Osteoblast (primary cell): ENCODE measurements at regions not wholly inside any gene's neighbourhood (a gene's known extent, or its start where the extent isn't known, plus 50 kb on each side); places are given as distances from the start of the nearest gene placed in this dataset.

Experiments
- DNase-seq: peaks from one replicate; pipeline ENCODE4 v3.0.0; 2011; ENCODE audit warnings: low spot score, mixed read lengths; ENCODE audit not compliant: insufficient read length; ENCODE audit errors: missing footprints
- H2AFZ ChIP-seq: 2 replicates; pipeline ENCODE4 v1.6.0; 2011; ENCODE audit warnings: mild to moderate bottlenecking, low read length
- H3K27ac ChIP-seq: 2 replicates; pipeline ENCODE4 v1.5.1; 2011; ENCODE audit warnings: mild to moderate bottlenecking, low read depth, low read length, moderate library complexity
- H3K27me3 ChIP-seq: 2 replicates; pipeline ENCODE4 v1.6.0; 2012; ENCODE audit warnings: mild to moderate bottlenecking, control low read depth, inconsistent platforms, low read length, moderate library complexity; ENCODE audit not compliant: insufficient read depth
- H3K36me3 ChIP-seq: 2 replicates; pipeline ENCODE4 v1.5.1; 2011; ENCODE audit warnings: mild to moderate bottlenecking, low read length, control low read depth, moderate library complexity; ENCODE audit not compliant: insufficient read depth
- H3K4me1 ChIP-seq: 2 replicates; pipeline ENCODE4 v1.5.1; 2011; ENCODE audit warnings: mild to moderate bottlenecking, low read length, control low read depth, moderate library complexity; ENCODE audit not compliant: insufficient read depth
- H3K4me2 ChIP-seq: 2 replicates; pipeline ENCODE4 v1.6.0; 2011; ENCODE audit warnings: mild to moderate bottlenecking, low read length; ENCODE audit not compliant: insufficient read depth
- H3K4me3 ChIP-seq: fragments of 200-600 bp; sonication (generic); 3 replicates; pipeline ENCODE4 v1.5.1; 2012; ENCODE audit warnings: mild to moderate bottlenecking, low read length, inconsistent platforms; ENCODE audit not compliant: insufficient read depth
- H3K79me2 ChIP-seq: 2 replicates; pipeline ENCODE4 v1.6.0; 2012; ENCODE audit warnings: mild to moderate bottlenecking, low read length, control low read depth, inconsistent platforms; ENCODE audit not compliant: insufficient read depth
- H3K9me3 ChIP-seq: 2 replicates; pipeline ENCODE4 v1.5.1; 2011; ENCODE audit warnings: low read depth, low read length, control low read depth
- H4K20me1 ChIP-seq: 2 replicates; pipeline ENCODE4 v1.6.0; 2012; ENCODE audit warnings: mild to moderate bottlenecking, low read length, control low read depth; ENCODE audit not compliant: insufficient read depth
- TF ChIP-seq, protein P1 (sequence below): IDR thresholded peaks from 2 replicates; pipeline ENCODE4 v1.5.1; 2011; ENCODE audit warnings: mild to moderate bottlenecking, low read depth, low read length, moderate library complexity; ENCODE audit errors: extremely low read depth

DNA sequence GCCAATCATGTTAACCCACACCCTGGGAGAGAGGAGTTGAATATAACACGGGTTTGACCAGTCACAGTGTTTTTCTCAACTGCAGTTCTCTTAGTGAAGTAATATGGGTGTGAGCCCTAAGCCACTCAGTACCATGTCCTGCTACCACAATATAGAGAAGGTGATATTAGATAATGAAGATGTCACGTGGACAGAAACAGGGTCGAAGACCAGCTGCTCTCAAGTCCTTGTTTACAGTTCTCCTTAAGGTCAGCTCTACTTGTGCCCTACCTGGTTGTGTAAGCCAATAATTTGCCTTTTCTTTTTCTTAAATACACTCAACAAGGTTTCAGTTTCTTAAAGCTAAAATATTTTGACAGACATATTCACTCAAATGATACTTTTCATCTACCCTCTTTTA is 128.3 kb upstream of the POT1 start:
- Histone ChIP-seq H3K4me1 (peaks cover 3% of the 10 kb centered on the region), H4K20me1 (no peaks in the 10 kb centered on the region), H2AFZ (no peak overlapping the region), H3K4me3 (no peak overlapping the region), H3K27ac (no peak overlapping the region), H3K4me2 (no peak overlapping the region), H3K27me3 (no peaks in the 10 kb centered on the region), H3K9me3 (no peaks in the 10 kb centered on the region), H3K36me3 (no peaks in the 10 kb centered on the region), H3K79me2 (no peaks in the 10 kb centered on the region)
- TF ChIP-seq, protein P1, sequence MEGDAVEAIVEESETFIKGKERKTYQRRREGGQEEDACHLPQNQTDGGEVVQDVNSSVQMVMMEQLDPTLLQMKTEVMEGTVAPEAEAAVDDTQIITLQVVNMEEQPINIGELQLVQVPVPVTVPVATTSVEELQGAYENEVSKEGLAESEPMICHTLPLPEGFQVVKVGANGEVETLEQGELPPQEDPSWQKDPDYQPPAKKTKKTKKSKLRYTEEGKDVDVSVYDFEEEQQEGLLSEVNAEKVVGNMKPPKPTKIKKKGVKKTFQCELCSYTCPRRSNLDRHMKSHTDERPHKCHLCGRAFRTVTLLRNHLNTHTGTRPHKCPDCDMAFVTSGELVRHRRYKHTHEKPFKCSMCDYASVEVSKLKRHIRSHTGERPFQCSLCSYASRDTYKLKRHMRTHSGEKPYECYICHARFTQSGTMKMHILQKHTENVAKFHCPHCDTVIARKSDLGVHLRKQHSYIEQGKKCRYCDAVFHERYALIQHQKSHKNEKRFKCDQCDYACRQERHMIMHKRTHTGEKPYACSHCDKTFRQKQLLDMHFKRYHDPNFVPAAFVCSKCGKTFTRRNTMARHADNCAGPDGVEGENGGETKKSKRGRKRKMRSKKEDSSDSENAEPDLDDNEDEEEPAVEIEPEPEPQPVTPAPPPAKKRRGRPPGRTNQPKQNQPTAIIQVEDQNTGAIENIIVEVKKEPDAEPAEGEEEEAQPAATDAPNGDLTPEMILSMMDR: no peak
- DNase-seq: no peak

DNA sequence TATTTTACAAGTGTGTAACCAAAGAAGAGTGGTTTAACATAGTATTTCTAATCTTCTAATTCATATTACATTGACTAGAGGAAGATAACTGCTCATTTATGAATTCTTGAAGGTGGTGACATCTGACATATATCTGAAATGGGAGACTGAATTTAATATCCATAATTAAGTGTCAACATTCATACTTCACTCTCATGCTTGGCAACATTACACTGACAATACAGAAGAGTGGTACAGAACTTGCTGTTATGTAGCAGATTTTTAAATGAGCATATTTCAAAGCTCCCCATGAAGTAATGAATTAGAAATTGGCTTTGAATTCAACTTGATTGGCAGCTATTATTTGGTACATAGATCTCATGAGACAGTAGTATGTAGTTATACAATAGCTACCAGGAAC is 125.8 kb upstream of the POT1 start:
- TF ChIP-seq, protein P1: no peak

DNA sequence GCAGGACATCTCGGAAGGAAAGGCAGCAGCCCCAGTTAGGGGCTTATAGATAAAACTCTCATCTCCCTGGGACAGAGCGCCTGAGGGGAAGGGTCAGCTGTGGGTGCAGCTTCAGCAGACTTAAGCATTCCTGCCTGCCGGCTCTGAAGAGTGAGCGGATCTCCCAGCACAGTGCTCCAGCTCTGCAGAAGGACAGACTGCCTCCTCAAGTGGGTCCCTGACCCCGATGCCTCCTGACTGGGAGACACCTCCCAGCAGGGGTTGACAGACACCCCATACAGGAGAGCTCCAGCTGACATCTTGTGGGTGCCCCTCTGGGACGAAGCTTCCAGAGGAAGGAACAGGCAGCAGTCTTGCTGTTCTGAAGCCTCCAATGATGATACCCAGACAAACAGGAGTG is 117.1 kb upstream of the POT1 start:
- Histone ChIP-seq H3K4me2 (no peak overlapping the region), H3K4me3 (no peak overlapping the region), H4K20me1 (no peaks in the 10 kb centered on the region), H2AFZ (no peak overlapping the region), H3K36me3 (no peaks in the 10 kb centered on the region), H3K4me1 (no peaks in the 10 kb centered on the region), H3K9me3 (no peaks in the 10 kb centered on the region), H3K27me3 (no peaks in the 10 kb centered on the region), H3K79me2 (no peaks in the 10 kb centered on the region), H3K27ac (no peak overlapping the region)
- no peak for DNase-seq
- TF ChIP-seq, protein P1: no peak

More for the DNA sequence above, 125.8 kb upstream of the POT1 start:
- no peaks in the 10 kb centered on the region for H3K4me1 ChIP-seq
- H3K4me3 ChIP-seq: no peak overlapping the region
- no peak overlapping the region for H2AFZ ChIP-seq
- no peaks in the 10 kb centered on the region for H4K20me1 ChIP-seq
- H3K27me3 ChIP-seq: no peaks in the 10 kb centered on the region
- no peak overlapping the region for H3K4me2 ChIP-seq
- H3K27ac ChIP-seq: no peak overlapping the region
- H3K36me3 ChIP-seq: no peaks in the 10 kb centered on the region
- H3K79me2 ChIP-seq: no peaks in the 10 kb centered on the region
- DNase-seq: no peak
- no peaks in the 10 kb centered on the region for H3K9me3 ChIP-seq

DNA sequence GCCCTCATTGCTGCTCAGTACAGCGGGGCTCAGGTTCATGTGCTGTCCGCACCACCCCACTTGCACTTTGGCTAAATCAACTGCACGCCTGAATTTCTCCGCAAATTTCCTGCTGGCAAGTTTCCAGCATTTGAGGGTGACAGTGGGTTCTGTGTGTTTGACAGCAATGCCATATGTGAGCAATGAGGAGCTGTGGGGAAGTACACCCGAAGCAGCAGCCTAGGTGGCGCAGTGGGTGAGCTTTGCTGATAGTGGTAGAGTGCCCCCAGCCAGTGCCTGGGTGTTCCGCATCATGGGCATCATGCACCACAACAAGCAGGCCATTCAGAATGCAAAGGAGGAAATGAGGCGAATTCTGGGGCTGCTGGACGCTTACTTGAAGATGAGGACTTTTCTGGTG is 103.9 kb upstream of the POT1 start:
- H3K27me3 ChIP-seq: no peaks in the 10 kb centered on the region
- H3K79me2 ChIP-seq: no peaks in the 10 kb centered on the region
- no peaks in the 10 kb centered on the region for H4K20me1 ChIP-seq
- no peak overlapping the region for H3K4me2 ChIP-seq
- no peak overlapping the region for H3K27ac ChIP-seq
- TF ChIP-seq, protein P1: no peak
- H3K4me1 ChIP-seq: no peaks in the 10 kb centered on the region
- H3K4me3 ChIP-seq: no peak overlapping the region
- H3K36me3 ChIP-seq: no peaks in the 10 kb centered on the region
- no peaks in the 10 kb centered on the region for H3K9me3 ChIP-seq
- H2AFZ ChIP-seq: no peak overlapping the region
- DNase-seq: no peak
